ENCODE measurements at regions not wholly inside any gene's neighbourhood (a gene's known extent, or its start where the extent isn't known, plus 50 kb on each side); places are given as distances from the start of the nearest gene placed in this dataset.

GRCh38 chr12:61646639-61647038 lies 613.6 kb upstream of the USP15 start:
- no peak for TF ChIP-seq CTCF (IDR thresholded peaks at IDR 0.05; ENCODE audit: extremely low read depth, insufficient read depth, missing control alignments)
- in situ Hi-C loops (cut with MboI; ENCODE audit: low pct_unique_long_range_greater_than_20kb, low sequenced_read_pairs, unreplicated experiment) = no loop called here
- DNase-seq (ENCODE audit: low spot score) = no peak

- no peak for TF ChIP-seq CTCF (IDR thresholded peaks at IDR 0.05; ENCODE audit: extremely low read depth, insufficient read depth, missing control alignments)
- in situ Hi-C loops (cut with MboI; ENCODE audit: low pct_unique_long_range_greater_than_20kb, low sequenced_read_pairs, unreplicated experiment) = no loop called here
- DNase-seq (ENCODE audit: low spot score) = no peak
These were observed 612.6 kb upstream of the USP15 start for GRCh38 chr12:61647566-61647965.

GRCh38 chr12:61652265-61652664 lies 607.9 kb upstream of the USP15 start:
- in situ Hi-C loops (cut with MboI; ENCODE audit: low pct_unique_long_range_greater_than_20kb, low sequenced_read_pairs, unreplicated experiment) = no loop called here
- TF ChIP-seq CTCF (IDR thresholded peaks at IDR 0.05; ENCODE audit: extremely low read depth, insufficient read depth, missing control alignments) = no peak
- no peak for DNase-seq (ENCODE audit: low spot score)

GRCh38 chr12:61654698-61655097 lies 605.5 kb upstream of the USP15 start:
- DNase-seq (ENCODE audit: low spot score) = no peak
- peak; percentile 27 for TF ChIP-seq CTCF (IDR thresholded peaks at IDR 0.05; ENCODE audit: extremely low read depth, insufficient read depth, missing control alignments)
- in situ Hi-C loops (cut with MboI; ENCODE audit: low pct_unique_long_range_greater_than_20kb, low sequenced_read_pairs, unreplicated experiment) = no loop called here

GRCh38 chr12:61655241-61655640 lies 605.0 kb upstream of the USP15 start:
- no peak for DNase-seq (ENCODE audit: low spot score)
- in situ Hi-C loops (cut with MboI; ENCODE audit: low pct_unique_long_range_greater_than_20kb, low sequenced_read_pairs, unreplicated experiment) = no loop called here
- no peak for TF ChIP-seq CTCF (IDR thresholded peaks at IDR 0.05; ENCODE audit: extremely low read depth, insufficient read depth, missing control alignments)

DNA sequence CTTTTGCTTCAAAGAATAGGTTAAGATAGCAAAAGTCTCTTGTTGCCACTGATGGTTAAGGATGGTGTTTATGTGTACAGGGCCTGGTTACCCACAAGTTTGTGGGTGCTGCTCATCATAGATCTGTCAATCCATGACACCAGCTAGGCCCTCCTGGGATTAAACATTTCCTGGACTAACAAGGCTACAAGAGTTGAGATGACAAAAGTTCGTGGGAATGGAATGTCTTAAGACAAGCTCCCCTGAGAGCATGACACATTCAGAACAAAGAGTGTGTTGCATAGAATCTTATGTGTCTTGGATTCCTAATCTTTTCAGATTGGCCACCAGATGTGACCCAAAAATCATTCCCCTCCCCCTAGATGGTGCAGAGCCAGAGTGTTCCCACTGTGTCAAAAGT lies 592.5 kb upstream of the USP15 start:
- DNase-seq (ENCODE audit: low spot score) = no peak
- in situ Hi-C loops (cut with MboI; ENCODE audit: low pct_unique_long_range_greater_than_20kb, low sequenced_read_pairs, unreplicated experiment) = no loop called here
- TF ChIP-seq CTCF (IDR thresholded peaks at IDR 0.05; ENCODE audit: extremely low read depth, insufficient read depth, missing control alignments) = no peak

- in situ Hi-C loops (cut with MboI; ENCODE audit: low pct_unique_long_range_greater_than_20kb, low sequenced_read_pairs, unreplicated experiment) = no loop called here
- DNase-seq (ENCODE audit: low spot score) = no peak
- TF ChIP-seq CTCF (IDR thresholded peaks at IDR 0.05; ENCODE audit: extremely low read depth, insufficient read depth, missing control alignments) = no peak
These were observed 583.7 kb upstream of the USP15 start for GRCh38 chr12:61676520-61676919.
